SK-N-SH treated with all-trans-retinoic acid at 6 μM for 48 hours (cell line): ENCODE measurements at regions not wholly inside any gene's neighbourhood (a gene's known extent, or its start where the extent isn't known, plus 50 kb on each side); places are given as distances from the start of the nearest gene placed in this dataset.

Experiments used
- ATAC-seq: fragments of 200-7000 bp; cut with Tn5 transposase; 3 replicates; pipeline ENCODE4 v1.9.1; 2020; ENCODE audit warnings: mild to moderate bottlenecking, moderate library complexity
- ARNTL ChIP-seq: fragments of 450-650 bp; formaldehyde crosslinking; IDR thresholded peaks from 2 replicates; pipeline ENCODE4 v1.5.0; 2020; ENCODE audit warnings: low read depth, mild to moderate bottlenecking, moderate library complexity, borderline replicate concordance
- BACH2 ChIP-seq: fragments of 250-450 bp; sonication (Bioruptor Pico); IDR thresholded peaks from 2 replicates; pipeline ENCODE4 v1.9.0; 2021; ENCODE audit warnings: mild to moderate bottlenecking, borderline replicate concordance
- CSDC2 ChIP-seq: fragments of 250-450 bp; sonication (Bioruptor Pico); IDR thresholded peaks from 2 replicates; pipeline ENCODE4 v1.5.0; 2020; ENCODE audit warnings: mild to moderate bottlenecking, moderate library complexity
- CSRNP3 ChIP-seq: fragments of 250-450 bp; sonication (Bioruptor Pico); IDR thresholded peaks from 2 replicates; pipeline ENCODE4 v1.5.1; 2021; ENCODE audit warnings: mild to moderate bottlenecking, moderate library complexity
- ESRRG ChIP-seq: fragments of 250-450 bp; sonication (Bioruptor Pico); IDR thresholded peaks from 2 replicates; pipeline ENCODE4 v1.6.1; 2021; ENCODE audit warnings: mild to moderate bottlenecking
- GLIS3 ChIP-seq: fragments of 250-450 bp; sonication (Bioruptor Pico); IDR thresholded peaks from 2 replicates; pipeline ENCODE4 v1.5.0; 2020; ENCODE audit warnings: mild to moderate bottlenecking, moderate library complexity
- ISL1 ChIP-seq: fragments of 250-450 bp; sonication (Bioruptor Pico); IDR thresholded peaks from 2 replicates; pipeline ENCODE4 v2.1.2; 2022; ENCODE audit warnings: mild to moderate bottlenecking, moderate library complexity
- OSR1 ChIP-seq: fragments of 250-450 bp; sonication (Bioruptor Pico); IDR thresholded peaks from 2 replicates; pipeline ENCODE4 v1.8.0; 2022; ENCODE audit warnings: moderate library complexity, mild to moderate bottlenecking, inconsistent platforms
- PATZ1 ChIP-seq: fragments of 250-450 bp; sonication (Bioruptor Pico); IDR thresholded peaks from 2 replicates; pipeline ENCODE4 v1.8.0; 2020; ENCODE audit warnings: mild to moderate bottlenecking, moderate library complexity, borderline replicate concordance
- RARB ChIP-seq: fragments of 250-450 bp; sonication (Bioruptor Pico); IDR thresholded peaks from 2 replicates; pipeline ENCODE4 v1.8.0; 2021; ENCODE audit warnings: mild to moderate bottlenecking, moderate library complexity
- SNAI2 ChIP-seq: fragments of 250-450 bp; sonication (Bioruptor Pico); IDR thresholded peaks from 2 replicates; pipeline ENCODE4 v1.5.0; 2020; ENCODE audit warnings: mild to moderate bottlenecking, moderate library complexity
- TCF4 ChIP-seq: fragments of 250-450 bp; sonication (Bioruptor Pico); IDR thresholded peaks from 2 replicates; pipeline ENCODE4 v1.8.0; 2021; ENCODE audit warnings: mild to moderate bottlenecking, moderate library complexity, borderline replicate concordance
- TOX ChIP-seq: fragments of 250-450 bp; sonication (Bioruptor Pico); IDR thresholded peaks from 2 replicates; pipeline ENCODE4 v1.8.0; 2021; ENCODE audit warnings: mild to moderate bottlenecking, moderate library complexity, borderline replicate concordance
- TSHZ2 ChIP-seq: fragments of 250-450 bp; sonication (Bioruptor Pico); IDR thresholded peaks from 2 replicates; pipeline ENCODE4 v1.5.0; 2020; ENCODE audit warnings: mild to moderate bottlenecking, moderate library complexity
- ZC3H10 ChIP-seq: fragments of 250-450 bp; sonication (Bioruptor Pico); IDR thresholded peaks from 2 replicates; pipeline ENCODE4 v1.5.1; 2021; ENCODE audit warnings: mild to moderate bottlenecking, moderate library complexity
- ZFP3 ChIP-seq: fragments of 250-450 bp; sonication (Bioruptor Pico); IDR thresholded peaks from 2 replicates; pipeline ENCODE4 v1.5.0; 2020; ENCODE audit warnings: mild to moderate bottlenecking, moderate library complexity
- ZFP30 ChIP-seq: fragments of 450-650 bp; formaldehyde crosslinking; IDR thresholded peaks from 2 replicates; pipeline ENCODE4 v1.5.0; 2022; ENCODE audit warnings: mild to moderate bottlenecking, moderate library complexity
- ZNF565 ChIP-seq: fragments of 450-650 bp; formaldehyde crosslinking; conservative IDR thresholded peaks from 2 replicates; pipeline ENCODE4 v1.5.0; 2020; ENCODE audit warnings: low read depth, mild to moderate bottlenecking, moderate library complexity
- ZNF8 ChIP-seq: fragments of 450-650 bp; formaldehyde crosslinking; IDR thresholded peaks from 2 replicates; pipeline ENCODE4 v1.5.0; 2020; ENCODE audit warnings: mild to moderate bottlenecking, moderate library complexity
- TF ChIP-seq, protein P1 (sequence below): fragments of 250-450 bp; sonication (Bioruptor Pico); IDR thresholded peaks from 2 replicates; pipeline ENCODE4 v1.8.0; 2021; ENCODE audit warnings: low read depth, mild to moderate bottlenecking, moderate library complexity, borderline replicate concordance
- TF ChIP-seq, protein P2 (sequence below): fragments of 250-450 bp; sonication (Bioruptor Pico); IDR thresholded peaks from 2 replicates; pipeline ENCODE4 v1.5.1; 2020; ENCODE audit warnings: low read depth, mild to moderate bottlenecking, moderate library complexity

GRCh38 chr12:82069931-82070514 is 288.2 kb downstream of the CCDC59 start:
- TF ChIP-seq, protein P1, sequence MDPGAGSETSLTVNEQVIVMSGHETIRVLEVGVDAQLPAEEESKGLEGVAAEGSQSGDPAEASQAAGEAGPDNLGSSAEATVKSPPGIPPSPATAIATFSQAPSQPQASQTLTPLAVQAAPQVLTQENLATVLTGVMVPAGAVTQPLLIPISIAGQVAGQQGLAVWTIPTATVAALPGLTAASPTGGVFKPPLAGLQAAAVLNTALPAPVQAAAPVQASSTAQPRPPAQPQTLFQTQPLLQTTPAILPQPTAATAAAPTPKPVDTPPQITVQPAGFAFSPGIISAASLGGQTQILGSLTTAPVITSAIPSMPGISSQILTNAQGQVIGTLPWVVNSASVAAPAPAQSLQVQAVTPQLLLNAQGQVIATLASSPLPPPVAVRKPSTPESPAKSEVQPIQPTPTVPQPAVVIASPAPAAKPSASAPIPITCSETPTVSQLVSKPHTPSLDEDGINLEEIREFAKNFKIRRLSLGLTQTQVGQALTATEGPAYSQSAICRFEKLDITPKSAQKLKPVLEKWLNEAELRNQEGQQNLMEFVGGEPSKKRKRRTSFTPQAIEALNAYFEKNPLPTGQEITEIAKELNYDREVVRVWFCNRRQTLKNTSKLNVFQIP (CRISPR knock-in tag) = no peak
- TF ChIP-seq ZFP3 (no peak), ISL1 (no peak), TSHZ2 (CRISPR knock-in tag) (no peak), CSDC2 (no peak), ARNTL (no peak), ZNF565 (CRISPR knock-in tag) (no peak), RARB (CRISPR knock-in tag) (no peak), CSRNP3 (no peak), TCF4 (CRISPR knock-in tag) (no peak), OSR1 (no peak), ZC3H10 (no peak)
- TF ChIP-seq, protein P2, sequence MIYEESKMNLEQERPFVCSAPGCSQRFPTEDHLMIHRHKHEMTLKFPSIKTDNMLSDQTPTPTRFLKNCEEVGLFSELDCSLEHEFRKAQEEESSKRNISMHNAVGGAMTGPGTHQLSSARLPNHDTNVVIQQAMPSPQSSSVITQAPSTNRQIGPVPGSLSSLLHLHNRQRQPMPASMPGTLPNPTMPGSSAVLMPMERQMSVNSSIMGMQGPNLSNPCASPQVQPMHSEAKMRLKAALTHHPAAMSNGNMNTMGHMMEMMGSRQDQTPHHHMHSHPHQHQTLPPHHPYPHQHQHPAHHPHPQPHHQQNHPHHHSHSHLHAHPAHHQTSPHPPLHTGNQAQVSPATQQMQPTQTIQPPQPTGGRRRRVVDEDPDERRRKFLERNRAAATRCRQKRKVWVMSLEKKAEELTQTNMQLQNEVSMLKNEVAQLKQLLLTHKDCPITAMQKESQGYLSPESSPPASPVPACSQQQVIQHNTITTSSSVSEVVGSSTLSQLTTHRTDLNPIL = no peak
- no peak for ATAC-seq

DNA sequence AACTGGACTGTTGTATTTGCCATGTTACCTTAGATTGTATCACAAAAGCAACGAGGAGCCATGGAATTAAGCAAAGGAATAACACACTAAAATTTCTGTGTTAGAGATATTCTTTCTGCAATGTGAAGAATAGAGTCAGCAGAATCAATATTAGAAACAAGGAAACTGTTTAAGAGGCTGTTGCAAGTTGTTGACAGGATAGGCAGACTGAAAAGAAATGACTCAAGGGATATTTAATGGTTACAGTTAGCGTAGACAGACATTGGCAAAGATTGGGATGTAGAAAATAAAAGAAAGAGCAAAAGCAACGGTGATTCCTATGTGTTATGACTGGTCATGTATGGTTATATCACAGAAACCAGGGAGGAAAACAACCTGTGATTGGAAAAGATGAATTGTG is 299.0 kb upstream of the PPFIA2 start:
- no peak for ATAC-seq
- no peak for TF ChIP-seq OSR1
- TF ChIP-seq ZNF565 (CRISPR knock-in tag) = no peak
- no peak for TF ChIP-seq BACH2 (CRISPR knock-in tag)
- no peak for TF ChIP-seq ZNF8 (CRISPR knock-in tag)
- TF ChIP-seq ESRRG (CRISPR knock-in tag) = no peak
- no peak for TF ChIP-seq TCF4 (CRISPR knock-in tag)
- TF ChIP-seq, protein P1 (CRISPR knock-in tag) = no peak
- no peak for TF ChIP-seq RARB (CRISPR knock-in tag)
- TF ChIP-seq PATZ1 = no peak
- no peak for TF ChIP-seq ARNTL
- no peak for TF ChIP-seq SNAI2 (CRISPR knock-in tag)
- no peak for TF ChIP-seq TSHZ2 (CRISPR knock-in tag)
- TF ChIP-seq ZC3H10 = no peak
- no peak for TF ChIP-seq CSRNP3
- TF ChIP-seq TOX (CRISPR knock-in tag) = no peak
- no peak for TF ChIP-seq ZFP30
- no peak for TF ChIP-seq GLIS3
- no peak for TF ChIP-seq CSDC2
- TF ChIP-seq ZFP3 = no peak
